Esophagus muscularis mucosa (tissue), 4 donors: ENCODE measurements at regions not wholly inside any gene's neighbourhood (a gene's known extent, or its start where the extent isn't known, plus 50 kb on each side); places are given as distances from the start of the nearest gene placed in this dataset.

Source experiments
- EP300 ChIP-seq: sonication (generic); formaldehyde crosslinking; IDR thresholded peaks from one replicate; pipeline ENCODE4 v1.6.1; 2017; ENCODE audit warnings: antibody characterized with exemption
- POLR2A ChIP-seq: fragments of 450-650 bp; IDR thresholded peaks from one replicate; pipeline ENCODE4 v1.6.1; 2017; ENCODE audit warnings: antibody characterized with exemption, moderate library complexity, mild to moderate bottlenecking, low read depth
- POLR2AphosphoS5 ChIP-seq, 2 donors: sonication (generic); formaldehyde crosslinking; IDR thresholded peaks; one replicate each; pipeline ENCODE4 v1.6.1; 2017; ENCODE audit warnings: antibody characterized with exemption in 2 of 2
- TF ChIP-seq, protein P1 (sequence below), 3 experiments: fragments of 200-600 bp in 2 of 3; fragments of 450-650 bp in 1 of 3; sonication (generic) in 2 of 3; IDR thresholded peaks; one replicate each; pipeline ENCODE4 v1.5.1; 2017 to 2019; ENCODE audit warnings: antibody characterized with exemption in 3 of 3, mild to moderate bottlenecking in 2 of 3, moderate library complexity in 1 of 3

DNA sequence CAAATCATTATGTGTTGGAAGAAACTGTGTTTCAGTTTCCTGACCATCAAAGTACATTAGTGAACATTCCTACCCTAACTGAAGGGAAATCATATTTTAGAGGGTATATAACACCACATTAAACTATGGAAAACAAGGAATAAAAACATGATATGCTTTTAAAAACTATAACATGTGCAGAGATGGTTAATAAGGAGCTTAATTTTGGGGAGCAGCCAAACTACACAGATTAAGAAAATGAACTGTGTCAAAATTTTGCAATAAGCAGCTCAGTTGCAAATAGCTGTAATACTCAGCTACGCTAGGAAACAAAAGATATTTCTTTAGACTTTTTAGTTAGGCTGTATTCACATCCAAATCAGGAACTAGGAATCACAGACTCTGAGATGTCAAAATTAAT, 1115.7 kb upstream of the CELF2 start:
- TF ChIP-seq EP300 (no peak), POLR2AphosphoS5 (IDR thresholded peaks at IDR 0.05) (no peak), POLR2A (no peak)
- TF ChIP-seq, protein P1, sequence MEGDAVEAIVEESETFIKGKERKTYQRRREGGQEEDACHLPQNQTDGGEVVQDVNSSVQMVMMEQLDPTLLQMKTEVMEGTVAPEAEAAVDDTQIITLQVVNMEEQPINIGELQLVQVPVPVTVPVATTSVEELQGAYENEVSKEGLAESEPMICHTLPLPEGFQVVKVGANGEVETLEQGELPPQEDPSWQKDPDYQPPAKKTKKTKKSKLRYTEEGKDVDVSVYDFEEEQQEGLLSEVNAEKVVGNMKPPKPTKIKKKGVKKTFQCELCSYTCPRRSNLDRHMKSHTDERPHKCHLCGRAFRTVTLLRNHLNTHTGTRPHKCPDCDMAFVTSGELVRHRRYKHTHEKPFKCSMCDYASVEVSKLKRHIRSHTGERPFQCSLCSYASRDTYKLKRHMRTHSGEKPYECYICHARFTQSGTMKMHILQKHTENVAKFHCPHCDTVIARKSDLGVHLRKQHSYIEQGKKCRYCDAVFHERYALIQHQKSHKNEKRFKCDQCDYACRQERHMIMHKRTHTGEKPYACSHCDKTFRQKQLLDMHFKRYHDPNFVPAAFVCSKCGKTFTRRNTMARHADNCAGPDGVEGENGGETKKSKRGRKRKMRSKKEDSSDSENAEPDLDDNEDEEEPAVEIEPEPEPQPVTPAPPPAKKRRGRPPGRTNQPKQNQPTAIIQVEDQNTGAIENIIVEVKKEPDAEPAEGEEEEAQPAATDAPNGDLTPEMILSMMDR (IDR thresholded peaks at IDR 0.05) = no peak
